ENCODE measurements at regions not wholly inside any gene's neighbourhood (a gene's known extent, or its start where the extent isn't known, plus 50 kb on each side); places are given as distances from the start of the nearest gene placed in this dataset.
"Not testable (repeated sequence)": the region's sequence is repeated elsewhere in the genome, so short reads cannot be mapped to it uniquely, and the experiment has no call there.

DNA sequence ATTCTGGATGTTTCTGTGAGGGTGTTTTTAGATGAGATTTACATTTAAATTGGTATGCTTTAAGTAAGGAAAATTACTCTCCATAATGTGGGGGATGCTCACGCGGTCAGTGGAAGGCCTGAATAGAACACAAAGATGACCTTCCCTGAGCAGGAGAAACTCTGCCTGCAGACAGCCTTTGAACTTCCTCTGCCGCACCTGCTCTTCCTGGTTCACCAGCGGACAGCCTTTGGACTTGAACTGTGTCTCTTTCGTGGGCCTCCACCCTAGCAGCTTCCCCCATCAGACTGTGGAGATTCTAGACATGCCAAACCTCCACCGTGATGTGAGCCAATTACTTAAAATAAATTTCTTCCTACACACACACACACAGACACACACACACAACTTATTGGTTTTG, 210.7 kb downstream of the EFCAB11 start:
- H3K27me3 ChIP-seq (ENCODE audit: control insufficient read depth, insufficient read depth, low read length) = no peaks in the 10 kb centered on the region
- H3K4me1 ChIP-seq (ENCODE audit: control insufficient read depth, insufficient read depth, low read length) = no peaks in the 10 kb centered on the region
- no peak overlapping the region for H3K4me3 ChIP-seq (ENCODE audit: low read depth, low read length)

DNA sequence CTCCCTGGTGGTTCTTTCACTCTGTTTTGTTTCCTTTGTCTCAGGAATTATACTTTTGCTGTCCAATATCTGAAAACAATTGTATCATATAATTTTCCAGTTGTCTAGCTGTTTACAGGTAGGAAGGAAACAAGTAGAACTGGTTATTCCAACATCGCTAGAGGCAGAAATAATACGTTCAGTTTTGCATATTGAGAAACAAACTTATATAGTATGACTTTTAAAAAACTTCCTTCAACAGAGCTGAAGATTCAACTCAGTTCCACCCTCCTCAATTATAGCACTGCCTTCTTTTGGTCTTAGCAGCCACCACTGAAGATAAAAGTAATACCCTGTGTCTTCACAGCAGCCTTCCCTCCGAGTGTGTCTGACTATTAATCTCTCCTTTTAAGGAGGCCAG, 214.3 kb downstream of the EFCAB11 start:
- Histone ChIP-seq H3K9ac (ENCODE audit: low read length) (no peak overlapping the region), H3K27ac (ENCODE audit: low read depth, low read length) (no peak overlapping the region), H3K27me3 (ENCODE audit: control insufficient read depth, insufficient read depth, low read length) (no peaks in the 10 kb centered on the region), H3K36me3 (ENCODE audit: control insufficient read depth, insufficient read depth, low read length) (no peaks in the 10 kb centered on the region), H3K4me1 (ENCODE audit: control insufficient read depth, insufficient read depth, low read length) (no peaks in the 10 kb centered on the region), H3K9me3 (ENCODE audit: control insufficient read depth, insufficient read depth, low read depth, low read length) (peaks cover 22% of the 10 kb centered on the region), H3K4me3 (ENCODE audit: low read depth, low read length) (no peak overlapping the region)

More for the DNA sequence above, 210.7 kb downstream of the EFCAB11 start:
- Histone ChIP-seq H3K9me3 (ENCODE audit: control insufficient read depth, insufficient read depth, low read depth, low read length) (peaks cover 29% of the 10 kb centered on the region), H3K27ac (ENCODE audit: low read depth, low read length) (no peak overlapping the region), H3K36me3 (ENCODE audit: control insufficient read depth, insufficient read depth, low read length) (no peaks in the 10 kb centered on the region), H3K9ac (ENCODE audit: low read length) (no peak overlapping the region)

- Histone ChIP-seq H3K9me3 (ENCODE audit: control insufficient read depth, insufficient read depth, low read depth, low read length) (peaks cover 5% of the 10 kb centered on the region), H3K4me1 (ENCODE audit: control insufficient read depth, insufficient read depth, low read length) (no peaks in the 10 kb centered on the region), H3K27me3 (ENCODE audit: control insufficient read depth, insufficient read depth, low read length) (no peaks in the 10 kb centered on the region), H3K4me3 (ENCODE audit: low read depth, low read length) (no peak overlapping the region), H3K9ac (ENCODE audit: low read length) (no peak overlapping the region), H3K27ac (ENCODE audit: low read depth, low read length) (no peak overlapping the region), H3K36me3 (ENCODE audit: control insufficient read depth, insufficient read depth, low read length) (no peaks in the 10 kb centered on the region)
These were observed 217.6 kb downstream of the EFCAB11 start for GRCh38 chr14:89736881-89737280.

DNA sequence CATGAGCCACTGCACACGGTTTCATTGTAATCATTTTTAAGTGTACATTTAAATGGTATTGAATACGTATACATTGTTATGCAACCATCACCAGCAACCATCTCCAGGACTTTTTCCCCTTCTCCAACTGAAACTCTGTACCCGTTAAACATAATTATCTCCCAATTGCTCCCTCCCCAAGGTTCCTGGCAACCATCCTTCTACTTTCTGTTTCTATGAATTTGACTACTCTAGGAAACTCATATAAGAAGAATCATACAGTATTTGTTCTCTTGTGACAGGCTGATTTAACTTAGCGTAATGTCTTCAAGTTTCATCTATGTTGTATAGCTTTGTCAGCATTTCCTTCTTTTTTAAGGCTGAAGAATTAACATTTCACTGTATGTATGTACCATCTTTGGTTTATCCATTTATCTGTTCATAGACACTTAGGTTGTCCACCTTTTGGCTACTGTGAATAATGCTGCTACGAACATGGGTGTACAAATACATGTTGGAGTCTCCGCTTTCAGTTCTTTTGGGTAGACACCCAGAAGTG, 223.1 kb downstream of the EFCAB11 start:
- no peak overlapping the region for H3K4me3 ChIP-seq (ENCODE audit: low read depth, low read length)

GRCh38 chr14:89730687-89731086, 223.8 kb downstream of the EFCAB11 start:
- Histone ChIP-seq H3K4me1 (ENCODE audit: control insufficient read depth, insufficient read depth, low read length) (no peaks in the 10 kb centered on the region), H3K27ac (ENCODE audit: low read depth, low read length) (no peak overlapping the region), H3K9me3 (ENCODE audit: control insufficient read depth, insufficient read depth, low read depth, low read length) (0 out of 2 replicates have a peak, but pooled peaks cover 3% of the 10 kb centered on the region), H3K36me3 (ENCODE audit: control insufficient read depth, insufficient read depth, low read length) (no peaks in the 10 kb centered on the region), H3K9ac (ENCODE audit: low read length) (no peak overlapping the region), H3K27me3 (ENCODE audit: control insufficient read depth, insufficient read depth, low read length) (no peaks in the 10 kb centered on the region), H3K4me3 (ENCODE audit: low read depth, low read length) (no peak overlapping the region)

More for the DNA sequence above, 223.1 kb downstream of the EFCAB11 start:
- H3K36me3 ChIP-seq (ENCODE audit: control insufficient read depth, insufficient read depth, low read length) = no peaks in the 10 kb centered on the region
- no peak overlapping the region for H3K27ac ChIP-seq (ENCODE audit: low read depth, low read length)
- H3K4me1 ChIP-seq (ENCODE audit: control insufficient read depth, insufficient read depth, low read length) = no peaks in the 10 kb centered on the region
- 0 out of 2 replicates have a peak, but pooled peaks cover 3% of the 10 kb centered on the region for H3K9me3 ChIP-seq (ENCODE audit: control insufficient read depth, insufficient read depth, low read depth, low read length)
- no peaks in the 10 kb centered on the region for H3K27me3 ChIP-seq (ENCODE audit: control insufficient read depth, insufficient read depth, low read length)
- H3K9ac ChIP-seq (ENCODE audit: low read length) = no peak overlapping the region

DNA sequence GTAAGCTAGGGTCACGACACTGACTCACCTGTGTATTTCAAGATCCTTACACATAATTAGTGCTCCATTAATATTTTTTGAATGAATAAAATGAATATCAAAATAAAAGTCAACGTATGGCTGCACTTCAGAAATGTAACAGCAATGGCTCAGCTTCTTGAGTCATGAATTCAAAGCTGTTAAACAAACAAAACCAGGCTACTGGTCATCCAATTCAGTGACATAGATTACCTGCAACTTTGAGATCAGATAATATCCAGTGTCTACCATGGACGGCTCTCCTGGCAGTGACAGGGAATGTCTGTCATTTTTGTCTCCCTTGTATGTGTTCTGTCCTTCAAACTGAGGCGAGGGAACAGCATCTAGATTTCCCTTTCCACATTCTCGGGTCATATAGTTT, 225.6 kb downstream of the EFCAB11 start:
- H3K4me3 ChIP-seq (ENCODE audit: low read depth, low read length) = no peak overlapping the region
- H3K4me1 ChIP-seq (ENCODE audit: control insufficient read depth, insufficient read depth, low read length) = peaks cover 7% of the 10 kb centered on the region; the same call in 1 of the 2 replicates
- no peak overlapping the region for H3K27ac ChIP-seq (ENCODE audit: low read depth, low read length)
- H3K27me3 ChIP-seq (ENCODE audit: control insufficient read depth, insufficient read depth, low read length) = no peaks in the 10 kb centered on the region
- no peak overlapping the region for H3K9ac ChIP-seq (ENCODE audit: low read length)
- H3K9me3 ChIP-seq (ENCODE audit: control insufficient read depth, insufficient read depth, low read depth, low read length) = 0 out of 2 replicates have a peak, but pooled peaks cover 3% of the 10 kb centered on the region
- no peaks in the 10 kb centered on the region for H3K36me3 ChIP-seq (ENCODE audit: control insufficient read depth, insufficient read depth, low read length)

- not testable (repeated sequence) for H3K36me3 ChIP-seq (ENCODE audit: control insufficient read depth, insufficient read depth, low read length); H3K9ac ChIP-seq (ENCODE audit: low read length); H3K9me3 ChIP-seq (ENCODE audit: control insufficient read depth, insufficient read depth, low read depth, low read length); H3K4me3 ChIP-seq (ENCODE audit: low read depth, low read length); H3K27ac ChIP-seq (ENCODE audit: low read depth, low read length); H3K27me3 ChIP-seq (ENCODE audit: control insufficient read depth, insufficient read depth, low read length)
- peaks cover 16% of the 10 kb centered on the region for H3K4me1 ChIP-seq (ENCODE audit: control insufficient read depth, insufficient read depth, low read length)
These were observed 228.3 kb downstream of the EFCAB11 start for GRCh38 chr14:89726226-89726625.

- no peak overlapping the region for H3K4me3 ChIP-seq (ENCODE audit: low read depth, low read length)
- no peaks in the 10 kb centered on the region for H3K27me3 ChIP-seq (ENCODE audit: control insufficient read depth, insufficient read depth, low read length)
- H3K36me3 ChIP-seq (ENCODE audit: control insufficient read depth, insufficient read depth, low read length) = no peaks in the 10 kb centered on the region
- H3K27ac ChIP-seq (ENCODE audit: low read depth, low read length) = no peak overlapping the region
- H3K9me3 ChIP-seq (ENCODE audit: control insufficient read depth, insufficient read depth, low read depth, low read length) = no peaks in the 10 kb centered on the region
- H3K4me1 ChIP-seq (ENCODE audit: control insufficient read depth, insufficient read depth, low read length) = peaks cover 27% of the 10 kb centered on the region
- H3K9ac ChIP-seq (ENCODE audit: low read length) = no peak overlapping the region
These were observed 229.9 kb downstream of the EFCAB11 start for GRCh38 chr14:89724628-89724960.

DNA sequence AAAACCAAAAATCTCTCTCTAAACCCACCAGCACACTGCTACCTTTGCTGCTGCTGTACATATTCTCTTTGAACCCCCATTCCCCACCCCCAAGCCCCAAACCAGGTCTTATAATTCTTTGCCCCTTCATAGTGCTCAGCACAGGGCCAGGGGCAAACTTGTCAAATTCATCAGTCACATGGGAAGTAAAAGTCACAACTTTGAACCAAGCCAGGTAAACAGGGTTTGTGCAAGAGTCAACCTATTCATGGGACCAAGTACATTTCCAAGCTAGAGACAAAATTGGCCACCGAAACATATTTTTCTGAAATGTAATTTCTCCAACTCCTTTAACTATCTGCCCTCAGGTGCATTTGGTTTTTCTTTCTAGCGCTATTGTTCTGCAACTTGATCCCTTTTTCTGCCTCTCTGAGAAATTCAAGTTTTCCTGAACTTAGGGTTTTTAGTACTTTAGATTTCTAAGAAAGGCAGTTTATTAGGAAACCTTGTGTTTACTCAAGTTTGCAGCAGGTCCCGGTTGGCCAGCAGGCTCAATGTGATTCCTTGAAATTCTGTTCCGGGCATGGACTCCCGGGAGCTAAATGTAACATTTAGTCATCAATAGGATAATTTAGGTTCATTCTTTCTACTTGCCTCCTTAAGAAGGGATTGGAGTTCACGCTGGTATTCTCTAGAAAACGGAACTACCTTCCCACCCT, 230.5 kb downstream of the EFCAB11 start:
- Histone ChIP-seq H3K4me3 (ENCODE audit: low read depth, low read length) (no peak overlapping the region), H3K27ac (ENCODE audit: low read depth, low read length) (no peak overlapping the region), H3K9ac (ENCODE audit: low read length) (no peak overlapping the region), H3K36me3 (ENCODE audit: control insufficient read depth, insufficient read depth, low read length) (no peaks in the 10 kb centered on the region), H3K27me3 (ENCODE audit: control insufficient read depth, insufficient read depth, low read length) (no peaks in the 10 kb centered on the region), H3K4me1 (ENCODE audit: control insufficient read depth, insufficient read depth, low read length) (peaks cover 27% of the 10 kb centered on the region), H3K9me3 (ENCODE audit: control insufficient read depth, insufficient read depth, low read depth, low read length) (no peaks in the 10 kb centered on the region)

- H3K4me3 ChIP-seq (ENCODE audit: low read depth, low read length) = no peak overlapping the region
- H3K9me3 ChIP-seq (ENCODE audit: control insufficient read depth, insufficient read depth, low read depth, low read length) = no peaks in the 10 kb centered on the region
- no peak overlapping the region for H3K27ac ChIP-seq (ENCODE audit: low read depth, low read length)
- H3K9ac ChIP-seq (ENCODE audit: low read length) = no peak overlapping the region
- H3K36me3 ChIP-seq (ENCODE audit: control insufficient read depth, insufficient read depth, low read length) = no peaks in the 10 kb centered on the region
- H3K4me1 ChIP-seq (ENCODE audit: control insufficient read depth, insufficient read depth, low read length) = peaks cover 27% of the 10 kb centered on the region
- no peaks in the 10 kb centered on the region for H3K27me3 ChIP-seq (ENCODE audit: control insufficient read depth, insufficient read depth, low read length)
These were observed 232.6 kb downstream of the EFCAB11 start for GRCh38 chr14:89721956-89722355.

DNA sequence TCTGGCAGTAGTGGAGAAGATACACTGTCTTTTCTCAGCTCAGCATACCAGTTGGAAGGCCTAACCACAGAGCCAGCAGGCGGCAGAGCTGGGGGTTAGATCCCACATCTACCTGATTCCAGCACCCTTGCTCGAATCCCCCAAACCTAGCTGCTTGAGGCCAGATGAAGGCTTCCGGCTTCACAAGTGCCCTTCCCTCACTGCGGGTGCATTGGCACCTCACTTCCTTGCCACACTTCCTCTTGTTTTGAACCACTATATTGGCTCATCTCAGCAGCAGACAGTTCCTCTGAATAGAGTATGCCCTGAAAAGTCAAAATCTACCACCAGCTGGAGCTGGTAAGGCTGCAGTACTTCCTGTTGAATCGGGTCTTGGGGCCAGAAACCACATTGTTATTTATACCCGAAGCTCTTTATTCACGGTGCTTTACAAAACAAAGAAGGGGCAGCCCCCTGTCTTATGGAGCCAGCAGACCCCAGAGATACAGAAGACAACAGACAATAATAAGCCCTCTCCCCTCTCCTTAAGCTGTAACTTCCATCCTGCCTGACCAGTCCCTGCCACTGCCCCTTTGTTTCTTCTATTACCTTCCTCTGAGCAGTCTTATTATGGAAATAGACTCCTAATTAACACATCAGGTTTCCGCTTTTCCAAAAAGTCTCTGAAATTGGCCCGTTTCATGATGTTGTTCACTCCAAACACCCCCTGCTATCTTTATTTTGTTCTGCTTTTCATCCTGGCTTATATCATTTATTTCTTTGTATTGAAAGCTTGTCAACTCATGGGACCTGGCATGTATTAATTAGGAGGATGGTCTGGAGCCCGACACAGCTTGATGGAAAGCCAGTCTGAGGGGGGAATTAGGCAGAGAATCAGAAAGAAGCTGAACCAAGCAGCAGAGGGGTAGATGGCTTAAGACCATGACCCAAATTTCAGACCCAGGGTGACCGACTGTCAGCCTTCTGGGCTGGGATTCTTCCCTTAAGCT, 233.5 kb downstream of the EFCAB11 start:
- H3K4me3 ChIP-seq (ENCODE audit: low read depth, low read length) = no peak overlapping the region
- no peaks in the 10 kb centered on the region for H3K36me3 ChIP-seq (ENCODE audit: control insufficient read depth, insufficient read depth, low read length)
- no peak overlapping the region for H3K9ac ChIP-seq (ENCODE audit: low read length)
- no peak overlapping the region for H3K27ac ChIP-seq (ENCODE audit: low read depth, low read length)
- no peaks in the 10 kb centered on the region for H3K9me3 ChIP-seq (ENCODE audit: control insufficient read depth, insufficient read depth, low read depth, low read length)
- peaks cover 27% of the 10 kb centered on the region for H3K4me1 ChIP-seq (ENCODE audit: control insufficient read depth, insufficient read depth, low read length)
- no peaks in the 10 kb centered on the region for H3K27me3 ChIP-seq (ENCODE audit: control insufficient read depth, insufficient read depth, low read length)

All from HUES6 (cell line).